ENCODE measurements at regions not wholly inside any gene's neighbourhood (a gene's known extent, or its start where the extent isn't known, plus 50 kb on each side); places are given as distances from the start of the nearest gene placed in this dataset.
"Not testable (repeated sequence)": the region's sequence is repeated elsewhere in the genome, so short reads cannot be mapped to it uniquely, and the experiment has no call there.

DNA sequence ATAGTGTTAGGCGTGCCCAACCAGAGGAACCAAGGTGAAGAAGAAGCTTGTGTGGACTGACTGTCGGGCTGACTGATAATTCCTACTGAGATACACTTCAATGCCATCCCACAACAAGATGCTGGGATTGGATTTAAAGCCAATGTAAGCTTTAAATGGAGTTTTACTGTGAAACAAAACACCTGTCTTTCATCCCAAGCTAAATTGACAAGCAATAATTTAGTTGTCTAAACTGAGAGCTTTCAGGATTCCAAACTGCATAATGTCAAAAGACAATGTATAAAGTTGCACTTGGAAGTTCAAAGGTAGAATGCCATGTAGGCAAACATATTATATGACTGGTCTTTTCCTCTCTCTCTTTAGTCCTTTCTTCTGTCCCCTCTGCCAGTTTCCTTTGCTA is 1025.3 kb upstream of the FANCL start:
- no peak for DNase-seq (ENCODE audit: low read depth)

DNA sequence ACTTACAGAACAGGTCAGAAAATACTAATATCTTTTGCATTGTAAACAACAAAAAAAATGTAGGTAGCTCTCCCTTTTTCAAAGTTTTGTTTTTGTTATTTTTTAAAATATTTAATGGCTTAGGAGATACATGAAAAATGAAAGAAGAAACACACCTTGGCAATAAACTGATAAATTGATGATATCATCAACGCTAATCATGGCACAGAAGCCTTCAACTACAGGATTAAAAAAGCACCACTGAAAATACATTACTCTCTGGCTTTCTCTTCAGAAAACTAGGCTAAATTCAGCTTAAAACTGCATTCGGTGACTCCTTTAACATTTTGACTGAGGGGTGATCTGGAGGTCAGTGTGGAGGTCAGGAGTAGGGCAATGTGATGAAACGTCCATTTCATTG is 1018.8 kb upstream of the FANCL start:
- DNase-seq (ENCODE audit: low read depth): no peak

DNA sequence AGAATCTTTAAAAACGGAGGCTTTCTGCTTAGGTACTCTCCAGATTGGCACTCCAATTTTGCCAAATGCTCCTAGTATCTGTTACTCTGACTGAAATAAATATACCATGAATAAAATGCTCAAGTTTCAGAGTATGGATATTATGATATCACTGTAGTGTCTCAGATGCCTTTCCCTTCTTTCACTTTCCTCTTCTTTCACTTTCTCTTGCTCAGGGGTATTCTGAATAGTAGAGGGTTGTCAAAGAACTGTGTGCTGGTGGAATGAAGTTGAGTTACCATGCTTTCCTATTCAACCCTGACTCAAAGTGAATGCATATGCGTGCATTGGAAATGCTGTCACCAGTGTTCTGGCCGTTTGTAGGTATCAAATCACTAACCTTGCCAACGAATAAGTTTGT is 1015.2 kb upstream of the FANCL start:
- DNase-seq (ENCODE audit: low read depth): no peak

DNA sequence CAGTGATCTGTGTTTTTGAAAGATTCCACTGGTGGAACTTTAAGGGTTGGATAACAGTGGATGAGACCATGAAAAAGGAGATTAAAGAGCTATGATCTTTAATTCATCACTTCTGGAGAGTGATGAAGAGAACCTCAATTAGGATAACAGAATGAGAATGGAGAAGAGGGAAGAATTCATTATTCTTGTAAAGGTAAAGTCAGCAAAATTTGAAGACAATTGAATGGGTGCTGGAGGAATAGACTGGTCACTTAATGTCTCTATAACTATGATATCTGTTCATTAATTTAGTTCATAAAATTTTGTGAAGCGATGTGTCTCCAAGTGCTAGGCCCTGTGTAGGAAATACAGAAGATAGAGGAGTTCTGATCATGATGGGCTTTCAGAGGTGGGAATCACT is 1013.2 kb upstream of the FANCL start:
- no peak for DNase-seq (ENCODE audit: low read depth)

DNA sequence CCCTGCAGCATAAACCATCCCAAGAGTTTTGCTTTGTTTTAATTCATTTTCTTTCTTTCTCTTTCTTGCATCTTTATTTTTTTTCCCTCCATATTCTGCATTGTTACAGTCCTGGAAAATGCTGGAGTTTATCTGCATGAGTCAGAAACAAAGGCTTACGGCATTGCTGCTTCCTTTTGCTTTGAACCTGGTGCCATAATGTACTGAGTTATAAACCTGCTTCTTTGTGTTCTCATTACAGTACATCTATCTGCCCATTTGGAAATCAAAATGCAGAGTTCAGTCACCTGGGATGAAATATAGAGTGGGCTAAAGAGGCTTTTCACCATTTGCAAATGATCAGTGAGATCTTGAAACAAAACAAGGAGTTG is 1009.2 kb upstream of the FANCL start:
- DNase-seq (ENCODE audit: low read depth): peak; percentile 42

DNA sequence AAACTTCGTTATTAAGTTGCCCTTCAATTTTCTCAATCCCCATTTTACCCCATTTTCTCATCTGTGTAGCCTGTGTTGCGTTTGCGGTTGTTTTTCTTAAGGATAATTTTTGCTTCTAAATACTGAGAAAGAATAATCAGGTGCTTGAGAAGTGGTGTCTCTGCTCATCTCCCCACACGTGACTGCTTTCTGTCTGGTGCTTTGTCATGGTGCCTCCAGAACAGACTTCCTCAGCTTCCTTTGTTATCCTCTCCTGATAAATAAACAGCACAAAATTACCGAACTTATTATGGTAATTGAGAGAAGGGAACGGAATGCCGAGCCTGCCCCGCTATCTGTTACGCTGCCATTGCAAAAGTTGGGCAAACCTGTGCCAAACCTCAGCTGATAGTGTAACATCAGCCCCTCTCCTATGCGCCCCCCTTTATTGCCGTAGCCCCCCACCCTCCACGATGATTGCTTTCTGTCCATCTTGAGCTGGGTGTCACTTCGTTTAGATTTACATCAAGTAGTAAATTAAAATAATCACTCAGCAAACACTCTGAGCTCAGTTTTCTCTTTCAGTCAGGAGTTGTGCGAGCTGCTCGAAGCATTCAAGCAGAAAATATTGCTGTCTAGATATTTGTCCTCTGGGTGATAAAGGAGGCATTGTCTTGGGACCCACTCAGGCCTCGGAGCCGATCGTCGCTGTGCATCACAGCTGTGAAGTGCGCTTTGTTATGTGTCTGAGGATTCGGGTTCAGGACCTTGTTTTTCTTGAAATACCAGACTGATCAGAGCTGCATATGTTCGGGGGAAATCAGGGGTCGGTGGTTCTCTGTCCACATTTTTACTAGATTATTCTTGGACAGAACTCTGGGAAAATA is 1008.5 kb upstream of the FANCL start:
- peak; percentile 49 for DNase-seq (ENCODE audit: low read depth)

DNA sequence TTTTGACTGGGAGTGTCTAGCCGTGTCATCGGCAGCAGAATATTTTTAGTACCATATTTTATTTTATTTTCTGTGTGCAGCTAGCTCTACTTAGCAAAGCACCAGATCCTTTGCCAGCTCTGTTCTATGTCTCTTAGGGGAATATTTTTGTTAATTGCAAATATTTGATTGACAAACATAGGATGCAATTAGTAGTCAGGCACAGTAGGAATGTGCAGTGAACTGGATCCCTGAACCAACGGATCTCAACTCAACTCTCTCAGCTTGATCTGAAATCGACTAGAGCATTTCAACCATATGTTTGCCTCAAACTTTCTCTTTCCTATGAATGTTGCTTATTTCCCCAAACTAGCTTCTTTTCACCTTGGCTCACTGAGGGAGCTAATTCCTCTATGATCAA is 998.0 kb upstream of the FANCL start:
- no peak for DNase-seq (ENCODE audit: low read depth)

DNA sequence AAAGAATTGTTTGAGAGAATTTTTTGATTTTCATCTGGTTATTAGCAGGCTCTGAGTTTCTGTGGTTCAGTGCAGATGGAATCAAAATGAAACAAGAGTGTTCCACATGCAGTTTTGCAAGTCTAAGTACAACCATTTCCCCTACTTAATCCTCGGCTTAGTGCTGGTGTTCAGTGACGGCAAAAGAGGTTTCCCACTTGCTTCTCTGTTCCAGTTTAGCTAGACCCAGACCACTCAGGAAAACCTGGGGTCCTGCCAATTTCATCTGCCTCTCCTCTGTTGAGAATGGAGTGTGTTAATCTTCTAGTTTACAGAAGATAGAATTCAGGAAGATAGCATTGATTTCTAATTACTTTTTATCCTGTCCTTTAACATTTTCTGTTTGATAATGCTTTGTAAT is 996.2 kb upstream of the FANCL start:
- peak; percentile 18 for DNase-seq (ENCODE audit: low read depth)

DNA sequence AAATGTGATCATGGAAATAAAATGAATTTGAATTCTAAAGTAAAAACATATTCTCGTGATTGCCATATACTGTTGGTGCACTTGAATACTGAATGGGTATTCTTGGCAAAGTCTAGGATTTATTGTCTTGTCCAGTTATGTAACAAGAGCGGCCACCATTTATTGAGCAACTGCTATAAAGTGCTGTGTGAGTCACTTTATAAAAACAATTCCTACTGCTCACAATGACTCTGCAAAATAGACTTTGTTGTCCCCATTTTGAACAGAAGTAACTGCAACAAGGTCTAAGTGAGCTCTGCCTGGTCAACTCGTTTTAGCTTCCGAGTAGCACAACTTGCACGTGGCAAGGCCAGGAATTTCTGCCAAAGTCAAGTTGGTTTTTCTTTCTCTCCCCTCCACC is 995.6 kb upstream of the FANCL start:
- peak; percentile 28 for DNase-seq (ENCODE audit: low read depth)

DNA sequence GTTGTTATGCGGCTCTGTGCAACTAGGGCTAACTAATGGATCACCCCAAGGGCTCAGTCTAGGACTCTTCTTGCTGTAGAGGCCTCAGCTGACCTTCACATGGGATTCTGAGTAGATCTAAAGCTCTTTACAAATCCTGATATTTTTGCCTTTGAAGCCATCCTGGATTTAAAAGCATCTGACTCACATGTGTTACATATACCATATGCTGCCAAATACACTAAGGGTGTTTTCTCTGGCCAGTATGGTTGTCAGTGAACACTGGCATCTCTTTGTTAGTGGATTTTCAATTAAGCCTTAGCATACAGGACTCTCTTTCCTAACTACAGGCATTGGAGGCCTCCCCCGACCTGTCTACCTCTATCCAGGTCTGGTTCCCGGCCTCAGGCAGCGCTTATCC is 992.8 kb upstream of the FANCL start:
- DNase-seq (ENCODE audit: low read depth): no peak

DNA sequence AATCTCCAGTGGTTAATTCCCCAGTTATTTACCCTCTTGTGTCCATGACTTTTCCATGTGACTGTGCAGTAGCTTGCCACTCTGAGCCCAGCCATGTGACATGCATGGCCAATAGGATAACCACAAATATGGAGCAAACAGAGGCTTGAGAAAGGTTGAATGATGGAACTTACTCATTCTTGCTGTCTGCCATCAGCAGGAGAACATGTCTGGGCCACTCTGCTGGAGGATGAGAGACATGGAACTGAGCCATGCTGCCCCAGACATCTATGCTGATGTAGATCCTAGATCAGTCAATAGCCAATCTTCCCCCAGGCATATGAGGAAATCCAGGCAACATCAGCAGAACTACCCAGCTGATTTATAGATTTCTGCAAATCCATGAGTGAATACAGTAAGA is 992.3 kb upstream of the FANCL start:
- no peak for DNase-seq (ENCODE audit: low read depth)

DNA sequence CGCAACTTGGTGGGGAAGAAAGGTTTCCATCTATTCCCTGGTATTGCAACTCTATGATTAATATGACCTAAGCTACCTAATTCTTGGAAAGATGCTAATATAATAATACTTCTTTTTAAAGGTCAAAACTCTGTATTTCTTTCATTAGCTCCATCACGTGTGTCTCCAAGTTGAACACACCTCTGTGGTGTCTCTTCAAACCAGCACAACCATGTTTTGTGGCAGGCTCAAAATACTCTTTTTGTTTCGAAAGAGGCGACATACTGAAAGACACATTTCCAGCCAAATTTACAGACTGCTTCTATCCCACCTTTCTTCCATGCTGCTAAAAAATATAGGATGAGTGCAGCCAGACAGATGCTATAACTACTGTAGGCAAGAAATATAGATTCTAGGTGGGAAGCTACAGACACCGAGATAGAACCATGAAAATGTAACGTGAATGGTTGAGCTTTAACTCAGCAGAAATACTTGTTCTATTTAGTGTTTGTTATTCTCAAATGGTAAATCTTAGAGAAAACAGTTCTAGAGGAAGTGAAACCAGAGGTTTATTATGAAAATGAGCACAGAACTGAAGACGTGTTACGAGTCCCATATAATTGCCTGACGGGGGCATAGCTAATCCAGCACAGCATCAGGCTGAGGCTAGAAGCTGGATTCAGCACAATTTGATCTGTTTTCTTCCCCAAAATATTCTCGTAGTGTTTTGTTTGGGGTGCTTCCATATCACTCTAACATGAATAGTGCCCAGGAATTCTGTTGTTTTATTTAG is 991.5 kb upstream of the FANCL start:
- no peak for DNase-seq (ENCODE audit: low read depth)

DNA sequence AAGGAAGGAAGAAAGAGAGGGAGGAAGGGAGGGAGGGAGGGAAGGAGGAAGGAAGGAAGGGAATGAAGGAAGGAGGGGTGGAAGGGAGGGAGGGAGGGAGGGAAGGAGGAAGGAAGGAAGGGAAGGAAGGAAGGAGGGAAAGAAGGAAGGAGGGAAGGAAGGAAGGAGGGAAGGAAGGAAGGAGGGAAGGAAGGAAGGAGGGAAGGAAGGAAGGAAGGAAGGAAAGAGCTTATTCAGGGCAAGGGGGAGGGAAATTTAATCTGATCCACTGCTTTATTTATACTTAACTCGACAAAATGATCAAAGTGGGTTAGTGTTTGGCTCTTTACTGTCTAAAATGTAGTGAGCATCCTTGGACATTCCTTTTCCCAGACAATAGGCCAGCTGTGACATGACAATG is 985.2 kb upstream of the FANCL start:
- DNase-seq (ENCODE audit: low read depth): not testable (repeated sequence)

DNA sequence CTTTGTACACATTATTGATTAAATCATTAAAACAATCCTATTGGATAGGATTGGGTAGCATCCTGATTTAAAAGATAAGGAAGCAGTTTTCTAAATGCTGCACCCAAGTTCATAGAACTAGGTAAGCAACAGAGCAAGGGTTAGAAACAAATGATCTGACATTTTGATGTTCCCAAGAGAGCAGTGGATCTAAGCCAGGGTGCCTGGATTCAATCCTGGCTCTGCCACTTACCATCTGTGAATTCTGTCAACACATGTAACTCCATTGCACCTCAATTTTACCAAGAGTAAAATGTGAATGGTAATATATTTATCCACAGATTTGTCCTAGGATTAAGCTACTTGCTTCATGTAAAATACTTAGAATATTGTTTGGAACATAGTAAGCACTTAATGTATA is 982.6 kb upstream of the FANCL start:
- DNase-seq (ENCODE audit: low read depth): no peak

DNA sequence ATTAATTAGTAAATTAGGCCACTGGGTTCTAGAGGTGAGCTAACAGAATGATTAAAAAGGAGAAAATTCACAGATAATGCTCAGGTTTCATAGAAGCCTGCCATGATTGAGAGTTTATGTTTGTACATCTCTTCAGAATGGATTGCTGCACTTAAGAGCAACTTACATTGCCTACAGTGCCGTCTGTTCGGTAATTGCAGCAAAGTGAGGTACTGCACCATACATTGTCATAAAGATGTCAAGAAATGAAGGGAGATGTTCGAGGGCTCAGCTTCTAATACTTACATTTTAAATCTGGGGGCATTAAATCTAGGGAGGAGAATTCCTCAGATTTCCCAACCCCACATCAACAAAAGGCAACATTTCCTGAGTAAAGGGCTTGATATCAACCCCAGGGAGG is 976.2 kb upstream of the FANCL start:
- no peak for DNase-seq (ENCODE audit: low read depth)

DNA sequence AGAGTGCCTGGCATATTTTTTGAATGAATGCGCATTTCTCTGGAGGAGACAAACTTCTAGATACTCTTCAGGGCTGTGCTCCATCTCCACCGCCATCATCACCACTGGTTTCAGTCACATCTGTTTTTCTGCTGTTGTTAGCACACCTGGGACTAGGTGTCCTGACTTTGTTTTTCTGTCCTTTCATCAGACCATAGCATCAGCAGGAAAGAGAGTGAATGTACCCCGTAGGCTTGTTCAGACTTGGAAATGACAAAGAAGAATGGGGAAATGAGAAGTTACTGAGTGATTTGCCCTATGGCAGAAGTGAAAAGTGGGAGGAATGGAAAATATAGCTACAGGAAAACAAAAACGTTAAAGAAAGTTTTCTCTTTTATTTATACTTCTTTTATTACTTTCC is 965.2 kb upstream of the FANCL start:
- no peak for DNase-seq (ENCODE audit: low read depth)

DNA sequence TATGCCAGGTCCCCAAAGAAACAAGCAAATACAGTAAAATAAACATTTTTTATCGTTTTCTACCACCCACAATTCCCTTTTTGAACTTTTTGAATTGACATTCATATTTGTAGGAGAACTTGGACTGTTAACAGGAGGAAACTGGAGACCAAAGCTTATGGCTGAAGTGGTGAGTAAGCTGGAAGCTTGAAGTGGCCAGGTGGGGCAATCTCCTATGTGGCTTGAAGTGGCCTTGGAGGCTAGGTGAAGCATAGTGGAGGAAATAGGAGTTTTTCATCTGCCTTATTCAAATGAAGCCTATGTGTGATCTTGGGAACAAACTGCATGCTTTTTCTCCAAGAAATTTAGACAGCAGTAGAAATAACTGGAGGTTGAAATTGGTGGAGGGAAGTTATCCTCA is 962.9 kb upstream of the FANCL start:
- no peak for DNase-seq (ENCODE audit: low read depth)

DNA sequence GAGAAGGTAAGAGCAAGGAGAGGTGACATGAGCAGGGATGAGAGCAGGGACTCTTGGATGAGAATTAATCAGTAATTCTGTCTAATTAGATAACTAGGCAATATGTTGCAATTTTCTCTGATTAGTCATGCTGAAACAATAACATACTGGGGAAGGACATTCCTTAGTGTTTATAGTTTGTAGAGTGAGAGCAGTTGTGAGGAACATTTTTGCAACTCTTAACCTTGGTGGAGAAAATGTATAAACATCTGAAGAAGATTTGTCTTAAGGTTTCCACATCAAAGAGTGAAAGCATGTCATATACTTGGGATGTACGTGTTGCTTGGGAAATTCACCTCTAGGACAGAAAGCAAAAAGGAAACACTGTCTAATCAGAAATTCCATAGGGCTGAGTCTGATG is 955.4 kb upstream of the FANCL start:
- DNase-seq (ENCODE audit: low read depth): no peak

DNA sequence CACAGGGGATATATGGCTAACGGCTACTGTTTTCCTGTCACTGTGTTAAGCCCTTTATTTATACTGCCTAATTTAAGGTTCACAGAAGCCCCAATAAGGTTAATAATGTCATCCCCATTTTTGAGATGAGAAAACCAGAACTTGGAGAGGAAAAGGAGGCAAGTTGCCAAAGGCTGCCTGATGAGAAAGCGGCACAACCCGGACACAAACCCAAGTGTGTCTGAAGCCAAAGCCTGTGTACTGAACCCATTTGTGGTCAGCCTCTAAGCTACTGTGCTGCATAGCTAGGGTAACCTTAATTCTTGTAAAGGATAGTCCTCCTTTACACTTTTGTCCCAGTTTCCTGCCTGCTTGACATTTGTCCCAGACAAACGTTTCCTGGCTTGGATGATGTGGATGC is 954.7 kb upstream of the FANCL start:
- DNase-seq (ENCODE audit: low read depth): no peak

DNA sequence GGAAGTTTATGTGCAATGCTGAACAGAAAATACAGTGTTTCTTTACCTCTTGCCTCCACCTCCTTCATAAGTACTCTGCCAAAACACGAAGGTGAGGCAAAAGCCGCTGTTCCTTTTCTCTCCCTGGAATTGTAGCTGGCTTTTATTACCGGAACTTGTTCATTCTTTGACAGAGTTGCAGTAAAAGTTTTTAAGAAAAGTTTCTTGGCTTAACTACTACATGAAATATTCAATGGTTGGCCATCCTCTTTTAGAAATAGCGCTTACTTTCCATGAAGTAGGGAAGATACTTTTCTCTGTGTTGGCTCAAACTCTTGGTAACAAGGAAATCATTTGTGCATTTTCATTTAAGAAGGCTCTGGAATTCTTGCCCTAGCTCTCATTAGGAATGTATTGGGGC is 950.7 kb upstream of the FANCL start:
- no peak for DNase-seq (ENCODE audit: low read depth)

DNA sequence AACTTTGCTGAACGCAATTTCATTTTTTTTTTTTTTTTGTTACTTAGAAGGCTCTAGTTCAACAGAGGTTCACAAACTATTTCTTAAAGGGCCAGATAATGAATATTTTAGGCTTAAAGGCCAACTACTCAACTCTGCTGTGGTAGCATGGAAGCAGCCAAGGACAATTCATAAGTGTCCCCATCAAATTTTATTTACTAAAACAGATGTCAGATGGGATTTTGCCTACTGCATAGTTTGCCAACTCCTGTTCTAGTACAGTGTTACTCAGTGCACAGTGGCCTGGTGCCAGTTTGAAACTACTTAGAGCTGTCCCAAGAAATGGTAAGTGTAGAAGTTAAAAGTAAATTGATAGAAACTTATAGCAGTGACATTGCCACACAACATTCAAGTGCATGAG is 949.4 kb upstream of the FANCL start:
- DNase-seq (ENCODE audit: low read depth): no peak

DNA sequence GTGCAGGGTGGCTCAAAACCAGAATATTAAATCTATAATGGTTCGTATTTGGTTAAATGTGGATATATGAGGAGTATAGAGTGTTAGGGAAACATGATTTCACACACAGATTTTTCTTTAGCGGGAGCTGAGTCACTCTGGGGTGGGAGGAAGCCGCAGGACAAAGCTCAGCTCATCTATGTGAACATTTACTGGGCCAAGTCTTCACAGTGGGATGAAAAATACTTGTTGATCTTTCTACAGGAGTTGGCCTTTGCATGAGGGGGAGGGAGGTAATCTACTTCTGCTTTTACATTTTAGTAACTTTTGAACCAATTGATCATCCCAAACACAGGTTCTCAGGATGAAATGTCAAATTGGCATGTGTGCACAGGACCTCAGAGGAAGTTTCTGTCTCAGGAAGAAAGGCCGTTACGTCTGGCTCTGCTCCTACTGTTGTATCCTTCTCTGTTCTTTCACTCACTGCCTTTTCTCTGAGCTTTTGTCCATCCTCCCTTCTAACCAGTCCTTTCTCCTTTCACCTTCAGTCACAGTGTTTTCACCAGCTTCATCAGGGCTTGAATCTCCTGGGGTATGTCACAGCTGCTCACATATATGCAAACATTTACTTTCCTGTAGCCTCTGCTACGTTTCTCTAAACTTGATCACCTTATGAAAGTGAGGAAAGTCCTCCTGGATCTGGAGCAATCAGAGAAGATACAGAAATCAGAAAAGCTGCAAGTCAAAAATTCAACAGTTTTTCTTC is 943.3 kb upstream of the FANCL start:
- peak; percentile 58 for DNase-seq (ENCODE audit: low read depth)

DNA sequence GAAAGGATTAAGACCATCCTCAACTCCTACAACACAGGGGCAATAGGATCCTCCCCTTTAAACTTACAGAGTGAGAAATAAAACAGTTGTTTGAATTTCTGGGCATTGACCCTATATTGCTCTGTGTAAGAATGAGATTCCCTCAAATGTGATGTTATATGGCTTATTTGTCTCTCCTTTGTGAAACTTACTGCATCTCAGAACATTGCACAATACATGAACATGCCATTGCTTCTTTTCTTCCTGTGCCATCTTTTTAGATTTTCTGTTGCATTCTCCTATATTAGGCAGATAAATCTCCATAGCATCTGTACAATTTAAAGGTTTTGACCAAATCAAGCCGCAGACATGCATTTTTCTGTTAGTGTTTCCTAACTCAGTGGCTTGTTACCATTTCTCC is 941.9 kb upstream of the FANCL start:
- DNase-seq (ENCODE audit: low read depth): no peak
